ENCODE measurements at regions not wholly inside any gene's neighbourhood (a gene's known extent, or its start where the extent isn't known, plus 50 kb on each side); places are given as distances from the start of the nearest gene placed in this dataset.

DNA sequence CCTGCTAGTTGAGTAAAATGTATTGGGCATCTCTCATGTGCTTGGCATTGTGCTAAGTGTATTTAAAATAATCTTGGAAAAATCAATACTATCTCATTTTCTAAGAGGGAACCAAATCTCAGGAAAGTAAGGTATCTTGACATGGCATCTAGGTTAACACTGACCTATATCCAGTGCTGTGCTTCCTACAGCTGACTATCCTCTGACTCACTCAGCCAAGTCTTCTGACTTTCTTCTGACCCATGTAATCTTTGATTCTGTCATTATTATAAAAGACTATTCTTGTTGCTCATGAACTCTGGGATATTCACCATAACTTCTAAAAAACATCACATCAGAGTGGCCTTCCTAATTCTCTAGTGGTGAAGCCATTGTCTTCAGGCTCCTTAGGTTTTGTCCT is 304.1 kb upstream of the TENM4 start:
- H2AFZ ChIP-seq (ENCODE audit: low read length), result no peak overlapping the region
- ATAC-seq (no peak), FAIRE-seq (no peak), DNase-seq (ENCODE audit: low spot score) (no peak)
- ChIA-PET POLR2A (no interaction called here), CTCF (ENCODE audit: low intra/inter-chr PET ratio, low total read pairs) (no interaction called here)
- H3K27ac ChIP-seq (ENCODE audit: extremely low read length, insufficient read depth, low read length), result no peak overlapping the region
- no peaks in the 10 kb centered on the region for H3K9me3 ChIP-seq (ENCODE audit: low read length)
- H3K27me3 ChIP-seq (ENCODE audit: control insufficient read depth in 1 of 2, insufficient read depth in 2 of 2, low read length in 2 of 2), result no peaks in the 10 kb centered on the region
- in situ Hi-C loops (cut with HindIII; ENCODE audit: extremely low pct_ligation_motif_present, low pct_unique_long_range_greater_than_20kb), result no loop called here
- BruUV-seq (replicated peaks), result no TSS peak
- H4K20me1 ChIP-seq (ENCODE audit: insufficient read depth, low read length), result no peaks in the 10 kb centered on the region
- H3K36me3 ChIP-seq (replicated peaks in 1 of 2; ENCODE audit: control insufficient read depth in 1 of 2, insufficient read depth in 2 of 2, low read length in 2 of 2), result no peaks in the 10 kb centered on the region
- no peaks in the 10 kb centered on the region for H3K79me2 ChIP-seq (ENCODE audit: insufficient read depth, low read length)
- no peak overlapping the region for H3K9ac ChIP-seq (ENCODE audit: insufficient read depth, low read depth, low read length)
- no peak overlapping the region for H3K4me3 ChIP-seq (replicated peaks in 1 of 3; ENCODE audit: insufficient read depth in 1 of 3, low read depth in 2 of 3, low read length in 3 of 3)
- H3K4me2 ChIP-seq (ENCODE audit: low read depth, low read length), result no peak overlapping the region
- no peaks in the 10 kb centered on the region for H3K4me1 ChIP-seq (ENCODE audit: insufficient read depth, low read length)
- intact Hi-C loops (cut with micrococcal nuclease; ENCODE audit: unreplicated experiment), result no loop called here
- TF ChIP-seq, protein P1, sequence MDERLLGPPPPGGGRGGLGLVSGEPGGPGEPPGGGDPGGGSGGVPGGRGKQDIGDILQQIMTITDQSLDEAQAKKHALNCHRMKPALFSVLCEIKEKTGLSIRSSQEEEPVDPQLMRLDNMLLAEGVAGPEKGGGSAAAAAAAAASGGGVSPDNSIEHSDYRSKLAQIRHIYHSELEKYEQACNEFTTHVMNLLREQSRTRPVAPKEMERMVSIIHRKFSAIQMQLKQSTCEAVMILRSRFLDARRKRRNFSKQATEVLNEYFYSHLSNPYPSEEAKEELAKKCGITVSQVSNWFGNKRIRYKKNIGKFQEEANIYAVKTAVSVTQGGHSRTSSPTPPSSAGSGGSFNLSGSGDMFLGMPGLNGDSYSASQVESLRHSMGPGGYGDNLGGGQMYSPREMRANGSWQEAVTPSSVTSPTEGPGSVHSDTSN (CRISPR knock-in tag; IDR thresholded peaks at IDR 0.05), result no peak
- TF ChIP-seq MAZ (IDR thresholded peaks at IDR 0.05; ENCODE audit: borderline replicate concordance, low read depth, low read length) (no peak), MAZ (CRISPR knock-in tag; IDR thresholded peaks at IDR 0.05; ENCODE audit: low read depth) (no peak), NCOR1 (IDR thresholded peaks at IDR 0.05; ENCODE audit: borderline replicate concordance, low read length) (no peak), ZNF674 (CRISPR knock-in tag; IDR thresholded peaks at IDR 0.05; ENCODE audit: low read depth) (no peak), ZNF205 (CRISPR knock-in tag; IDR thresholded peaks at IDR 0.05) (no peak), KDM6A (CRISPR knock-in tag; IDR thresholded peaks at IDR 0.05; ENCODE audit: low read depth) (no peak)
- TF ChIP-seq, protein P2, sequence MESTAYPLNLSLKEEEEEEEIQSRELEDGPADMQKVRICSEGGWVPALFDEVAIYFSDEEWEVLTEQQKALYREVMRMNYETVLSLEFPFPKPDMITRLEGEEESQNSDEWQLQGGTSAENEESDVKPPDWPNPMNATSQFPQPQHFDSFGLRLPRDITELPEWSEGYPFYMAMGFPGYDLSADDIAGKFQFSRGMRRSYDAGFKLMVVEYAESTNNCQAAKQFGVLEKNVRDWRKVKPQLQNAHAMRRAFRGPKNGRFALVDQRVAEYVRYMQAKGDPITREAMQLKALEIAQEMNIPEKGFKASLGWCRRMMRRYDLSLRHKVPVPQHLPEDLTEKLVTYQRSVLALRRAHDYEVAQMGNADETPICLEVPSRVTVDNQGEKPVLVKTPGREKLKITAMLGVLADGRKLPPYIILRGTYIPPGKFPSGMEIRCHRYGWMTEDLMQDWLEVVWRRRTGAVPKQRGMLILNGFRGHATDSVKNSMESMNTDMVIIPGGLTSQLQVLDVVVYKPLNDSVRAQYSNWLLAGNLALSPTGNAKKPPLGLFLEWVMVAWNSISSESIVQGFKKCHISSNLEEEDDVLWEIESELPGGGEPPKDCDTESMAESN (CRISPR knock-in tag; conservative IDR thresholded peaks at IDR 0.05), result no peak
- TF ChIP-seq, protein P3, sequence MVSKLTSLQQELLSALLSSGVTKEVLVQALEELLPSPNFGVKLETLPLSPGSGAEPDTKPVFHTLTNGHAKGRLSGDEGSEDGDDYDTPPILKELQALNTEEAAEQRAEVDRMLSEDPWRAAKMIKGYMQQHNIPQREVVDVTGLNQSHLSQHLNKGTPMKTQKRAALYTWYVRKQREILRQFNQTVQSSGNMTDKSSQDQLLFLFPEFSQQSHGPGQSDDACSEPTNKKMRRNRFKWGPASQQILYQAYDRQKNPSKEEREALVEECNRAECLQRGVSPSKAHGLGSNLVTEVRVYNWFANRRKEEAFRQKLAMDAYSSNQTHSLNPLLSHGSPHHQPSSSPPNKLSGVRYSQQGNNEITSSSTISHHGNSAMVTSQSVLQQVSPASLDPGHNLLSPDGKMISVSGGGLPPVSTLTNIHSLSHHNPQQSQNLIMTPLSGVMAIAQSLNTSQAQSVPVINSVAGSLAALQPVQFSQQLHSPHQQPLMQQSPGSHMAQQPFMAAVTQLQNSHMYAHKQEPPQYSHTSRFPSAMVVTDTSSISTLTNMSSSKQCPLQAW (CRISPR knock-in tag; IDR thresholded peaks at IDR 0.05), result no peak
- TF ChIP-seq, protein P4, sequence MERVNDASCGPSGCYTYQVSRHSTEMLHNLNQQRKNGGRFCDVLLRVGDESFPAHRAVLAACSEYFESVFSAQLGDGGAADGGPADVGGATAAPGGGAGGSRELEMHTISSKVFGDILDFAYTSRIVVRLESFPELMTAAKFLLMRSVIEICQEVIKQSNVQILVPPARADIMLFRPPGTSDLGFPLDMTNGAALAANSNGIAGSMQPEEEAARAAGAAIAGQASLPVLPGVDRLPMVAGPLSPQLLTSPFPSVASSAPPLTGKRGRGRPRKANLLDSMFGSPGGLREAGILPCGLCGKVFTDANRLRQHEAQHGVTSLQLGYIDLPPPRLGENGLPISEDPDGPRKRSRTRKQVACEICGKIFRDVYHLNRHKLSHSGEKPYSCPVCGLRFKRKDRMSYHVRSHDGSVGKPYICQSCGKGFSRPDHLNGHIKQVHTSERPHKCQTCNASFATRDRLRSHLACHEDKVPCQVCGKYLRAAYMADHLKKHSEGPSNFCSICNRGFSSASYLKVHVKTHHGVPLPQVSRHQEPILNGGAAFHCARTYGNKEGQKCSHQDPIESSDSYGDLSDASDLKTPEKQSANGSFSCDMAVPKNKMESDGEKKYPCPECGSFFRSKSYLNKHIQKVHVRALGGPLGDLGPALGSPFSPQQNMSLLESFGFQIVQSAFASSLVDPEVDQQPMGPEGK (CRISPR knock-in tag; IDR thresholded peaks at IDR 0.05), result no peak
- TF ChIP-seq, protein P5, sequence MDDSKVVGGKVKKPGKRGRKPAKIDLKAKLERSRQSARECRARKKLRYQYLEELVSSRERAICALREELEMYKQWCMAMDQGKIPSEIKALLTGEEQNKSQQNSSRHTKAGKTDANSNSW (CRISPR knock-in tag; IDR thresholded peaks at IDR 0.05; ENCODE audit: borderline replicate concordance), result no peak
